OCI-LY7 (cell line): ENCODE measurements at regions not wholly inside any gene's neighbourhood (a gene's known extent, or its start where the extent isn't known, plus 50 kb on each side); places are given as distances from the start of the nearest gene placed in this dataset.

Experiments used
- BruUV-seq: library from RNA; stranded (reverse); fragments of 400-500 nt; replicated peaks from 2 replicates; lab custom pipeline; 2021; lab: Mats Ljungman, UMichigan
- CTCF ChIA-PET: fragments of 300-600 bp; sonication (Branson Sonifier 250); formaldehyde crosslinking; loops from one replicate; lab custom pipeline; 2022; ENCODE audit warnings: antibody characterized with exemption; ENCODE audit not compliant: unreplicated experiment; lab: Charles Lee
- POLR2A ChIA-PET: fragments of 300-600 bp; sonication (Branson Sonifier 250); formaldehyde crosslinking; loops from one replicate; lab custom pipeline; 2022; ENCODE audit warnings: antibody characterized with exemption; lab: Charles Lee
- DNase-seq: peaks from one replicate; pipeline ENCODE4 v3.0.0-alpha.2; 2015; ENCODE audit warnings: low spot score
- H2AFZ ChIP-seq: fragments of 200-600 bp; sonication (generic), shearing (Covaris generic); 2 replicates; pipeline ENCODE4 v1.6.1; 2014; ENCODE audit warnings: mild to moderate bottlenecking, antibody characterized with exemption, low read length, moderate library complexity
- H3K27ac ChIP-seq: fragments of 200-600 bp; sonication (generic); 2 replicates; pipeline ENCODE4 v1.5.1; 2014; ENCODE audit warnings: mixed run types, low read depth, mild to moderate bottlenecking, moderate library complexity, low read length, inconsistent platforms; ENCODE audit not compliant: poor library complexity, severe bottlenecking
- H3K36me3 ChIP-seq: fragments of 200-600 bp; sonication (generic); 2 replicates; pipeline ENCODE4 v1.6.1; 2014; ENCODE audit warnings: mild to moderate bottlenecking, antibody characterized with exemption, low read length, moderate library complexity, mixed read lengths; ENCODE audit not compliant: insufficient read depth
- H3K4me1 ChIP-seq: fragments of 200-600 bp; sonication (generic); 2 replicates; pipeline ENCODE4 v1.5.1; 2014; ENCODE audit warnings: mild to moderate bottlenecking, low read length; ENCODE audit not compliant: insufficient read depth, poor library complexity, severe bottlenecking
- H3K4me2 ChIP-seq: fragments of 200-600 bp; sonication (generic); 2 replicates; pipeline ENCODE4 v1.6.1; 2014; ENCODE audit warnings: mild to moderate bottlenecking, low read length
- H3K4me3 ChIP-seq: fragments of 200-600 bp; sonication (generic); 2 replicates; pipeline ENCODE4 v1.5.1; 2014; ENCODE audit warnings: mild to moderate bottlenecking, low read depth, low read length; ENCODE audit not compliant: poor library complexity, severe bottlenecking
- H3K79me2 ChIP-seq: fragments of 200-600 bp; sonication (generic); 2 replicates; pipeline ENCODE4 v1.6.1; 2016; ENCODE audit warnings: low read depth, mild to moderate bottlenecking, low read length, moderate library complexity, mixed read lengths; ENCODE audit not compliant: insufficient read depth
- H3K9me2 ChIP-seq: fragments of 200-600 bp; sonication (generic); 2 replicates; pipeline ENCODE4 v1.6.1; 2016; ENCODE audit warnings: mild to moderate bottlenecking, low read length, mixed read lengths; ENCODE audit not compliant: insufficient read depth
- H3K9me3 ChIP-seq: fragments of 200-600 bp; sonication (generic); 2 replicates; pipeline ENCODE4 v1.6.1; 2014; ENCODE audit warnings: mild to moderate bottlenecking, mixed run types, low read length, mixed read lengths
- H4K20me1 ChIP-seq: fragments of 200-600 bp; sonication (generic); 2 replicates; pipeline ENCODE4 v1.6.1; 2014; ENCODE audit warnings: mild to moderate bottlenecking, antibody characterized with exemption, low read length, moderate library complexity, mixed read lengths; ENCODE audit not compliant: insufficient read depth
- CTCF ChIP-seq: fragments of 200-600 bp; sonication (generic); conservative IDR thresholded peaks from 2 replicates; pipeline ENCODE4 v1.5.1; 2014; ENCODE audit warnings: mild to moderate bottlenecking, antibody characterized with exemption, low read length, moderate library complexity, mixed read lengths
- EZH2phosphoT487 ChIP-seq: fragments of 200-600 bp; sonication (generic); IDR thresholded peaks from 2 replicates; pipeline ENCODE4 v1.6.1; 2018; ENCODE audit warnings: low read depth, borderline replicate concordance, mild to moderate bottlenecking, mixed run types, antibody characterized with exemption, low read length, moderate library complexity, mixed read lengths
- intact Hi-C: fragments of 100-400 bp; cut with micrococcal nuclease; formaldehyde crosslinking; loops from one replicate; pipeline ENCODE4 v1.10.0; 2022; ENCODE audit not compliant: unreplicated experiment

GRCh38 chr3:19825193-19825592 is 108.8 kb downstream of the EFHB start:
- Histone ChIP-seq H3K36me3 (no peaks in the 10 kb centered on the region), H3K4me1 (no peaks in the 10 kb centered on the region), H2AFZ (no peak overlapping the region), H3K4me2 (no peak overlapping the region), H4K20me1 (no peaks in the 10 kb centered on the region), H3K9me2 (no peaks in the 10 kb centered on the region), H3K4me3 (no peak overlapping the region), H3K27ac (no peak overlapping the region), H3K79me2 (no peaks in the 10 kb centered on the region), H3K9me3 (no peaks in the 10 kb centered on the region)
- TF ChIP-seq CTCF (no peak), EZH2phosphoT487 (no peak)
- BruUV-seq: no TSS peak
- CTCF ChIA-PET: no interaction called here
- DNase-seq: no peak
- intact Hi-C loops: no loop called here
- POLR2A ChIA-PET: no interaction called here

GRCh38 chr3:19822805-19823204 is 111.2 kb downstream of the EFHB start:
- BruUV-seq: no TSS peak
- Histone ChIP-seq H3K4me1 (no peaks in the 10 kb centered on the region), H3K4me2 (no peak overlapping the region), H2AFZ (no peak overlapping the region), H3K9me2 (no peaks in the 10 kb centered on the region), H3K79me2 (no peaks in the 10 kb centered on the region), H3K36me3 (no peaks in the 10 kb centered on the region), H4K20me1 (no peaks in the 10 kb centered on the region), H3K4me3 (no peak overlapping the region), H3K27ac (no peak overlapping the region), H3K9me3 (no peaks in the 10 kb centered on the region)
- TF ChIP-seq EZH2phosphoT487 (no peak), CTCF (no peak)
- CTCF ChIA-PET: no interaction called here
- intact Hi-C loops: no loop called here
- DNase-seq: no peak
- POLR2A ChIA-PET: no interaction called here

GRCh38 chr3:19816631-19817030 is 117.4 kb downstream of the EFHB start:
- Histone ChIP-seq H3K9me2 (no peaks in the 10 kb centered on the region), H3K4me3 (no peak overlapping the region), H3K36me3 (no peaks in the 10 kb centered on the region), H2AFZ (no peak overlapping the region), H3K79me2 (no peaks in the 10 kb centered on the region), H3K4me1 (no peaks in the 10 kb centered on the region), H3K4me2 (no peak overlapping the region), H3K27ac (no peak overlapping the region), H4K20me1 (no peaks in the 10 kb centered on the region), H3K9me3 (no peaks in the 10 kb centered on the region)
- intact Hi-C loops: no loop called here
- DNase-seq: no peak
- CTCF ChIA-PET: no interaction called here
- POLR2A ChIA-PET: interaction anchor here (1.0 kb wide), 1 partner anchor 16 kb away, joined by 3 read pairs; no protein-coding TSS in a partner anchor
- TF ChIP-seq CTCF (no peak), EZH2phosphoT487 (no peak)
- BruUV-seq: no TSS peak
